Activated T-cell treated with anti-CD3 and anti-CD28 coated beads, Interleukin-2, amount 50 U/mL, for 4 hours (primary cell): ENCODE measurements at regions not wholly inside any gene's neighbourhood (a gene's known extent, or its start where the extent isn't known, plus 50 kb on each side); places are given as distances from the start of the nearest gene placed in this dataset.
"Not testable (repeated sequence)": the region's sequence is repeated elsewhere in the genome, so short reads cannot be mapped to it uniquely, and the experiment has no call there.

Source experiments
- ATAC-seq, 2 donors: fragments of 200-7000 bp; cut with Tn5 transposase; one replicate each; pipeline ENCODE4 v1.10.0; 2021
- DNase-seq: peaks from one replicate; pipeline ENCODE4 v3.0.0-alpha.2; 2020
- H3K27me3 Mint-ChIP-seq: one replicate; pipeline ENCODE4 v1.8.0; 2021; ENCODE audit warnings: low read depth, mixed read lengths
- H3K36me3 Mint-ChIP-seq: one replicate; pipeline ENCODE4 v1.8.0; 2022; ENCODE audit warnings: mixed read lengths; ENCODE audit not compliant: insufficient read depth
- H3K4me1 Mint-ChIP-seq: one replicate; pipeline ENCODE4 v1.8.0; 2021; ENCODE audit warnings: low read depth, mixed read lengths
- H3K4me3 Mint-ChIP-seq: one replicate; pipeline ENCODE4 v1.8.0; 2021; ENCODE audit warnings: mild to moderate bottlenecking, moderate library complexity, mixed read lengths
- H3K9me3 Mint-ChIP-seq: one replicate; pipeline ENCODE4 v1.8.0; 2021; ENCODE audit warnings: mixed read lengths

DNA sequence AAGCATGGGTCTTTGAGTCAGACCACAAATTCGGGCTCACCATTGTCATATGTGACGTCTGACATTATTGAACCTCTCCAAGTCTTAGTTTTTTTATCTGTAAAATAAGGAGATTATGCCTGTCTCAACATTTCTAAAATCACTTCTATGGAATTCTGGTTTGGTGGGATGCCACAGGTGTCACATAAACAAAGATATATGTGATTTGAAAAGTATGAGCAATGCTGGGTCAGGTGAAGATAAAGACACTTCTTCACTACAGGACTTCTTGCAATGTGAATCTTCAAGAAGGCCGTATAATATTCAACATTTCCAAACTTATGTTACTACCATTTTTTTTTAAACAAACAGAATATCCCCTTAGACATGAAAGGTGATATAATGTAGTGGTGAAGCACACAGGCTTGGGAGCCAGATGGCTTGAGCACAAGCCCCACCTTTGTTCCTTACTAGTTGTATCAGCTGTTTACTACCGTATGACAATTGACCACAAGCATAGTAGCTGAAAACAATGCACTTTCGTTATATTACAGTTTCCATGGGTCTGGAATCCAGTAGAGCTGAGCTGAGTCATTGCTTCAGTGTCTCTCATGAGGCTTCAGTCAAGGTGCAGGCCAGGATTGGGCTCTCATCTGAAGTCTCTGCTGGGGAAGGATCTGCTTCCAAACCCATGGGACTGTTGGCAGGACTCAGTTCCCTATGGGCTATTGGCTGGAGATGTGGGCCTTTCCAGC lies 87.7 kb downstream of the UTP18 start:
- Mint-ChIP-seq H3K4me1 (no peaks in the 10 kb centered on the region), H3K27me3 (peaks cover 14% of the 10 kb centered on the region), H3K36me3 (no peaks in the 10 kb centered on the region), H3K4me3 (no peak overlapping the region), H3K9me3 (no peaks in the 10 kb centered on the region)
- DNase-seq (no peak), ATAC-seq (no peak)

DNA sequence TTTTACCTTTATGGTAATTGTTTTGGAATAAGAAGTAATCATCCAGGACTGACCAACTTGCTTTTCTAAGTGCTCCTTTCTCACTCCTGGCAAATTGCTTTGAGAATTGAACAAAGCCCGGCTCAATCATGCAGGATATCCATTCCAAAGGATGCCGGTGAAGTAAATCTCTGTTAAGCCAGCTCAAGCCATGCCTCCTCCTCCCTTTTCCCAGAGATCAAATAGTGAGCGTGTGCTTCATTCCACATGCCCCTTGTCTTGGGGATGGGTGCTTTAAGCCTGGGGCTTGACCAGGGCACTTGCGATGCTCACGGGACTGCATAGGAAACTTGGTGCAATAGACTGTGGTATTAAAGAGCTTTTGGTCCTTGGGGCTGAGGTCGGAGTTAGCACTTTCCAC lies 90.7 kb downstream of the UTP18 start:
- H3K4me3 Mint-ChIP-seq: no peak overlapping the region
- DNase-seq (no peak), ATAC-seq (no peak)
- peaks cover 20% of the 10 kb centered on the region for H3K27me3 Mint-ChIP-seq
- no peaks in the 10 kb centered on the region for H3K36me3 Mint-ChIP-seq
- no peaks in the 10 kb centered on the region for H3K9me3 Mint-ChIP-seq
- no peaks in the 10 kb centered on the region for H3K4me1 Mint-ChIP-seq

DNA sequence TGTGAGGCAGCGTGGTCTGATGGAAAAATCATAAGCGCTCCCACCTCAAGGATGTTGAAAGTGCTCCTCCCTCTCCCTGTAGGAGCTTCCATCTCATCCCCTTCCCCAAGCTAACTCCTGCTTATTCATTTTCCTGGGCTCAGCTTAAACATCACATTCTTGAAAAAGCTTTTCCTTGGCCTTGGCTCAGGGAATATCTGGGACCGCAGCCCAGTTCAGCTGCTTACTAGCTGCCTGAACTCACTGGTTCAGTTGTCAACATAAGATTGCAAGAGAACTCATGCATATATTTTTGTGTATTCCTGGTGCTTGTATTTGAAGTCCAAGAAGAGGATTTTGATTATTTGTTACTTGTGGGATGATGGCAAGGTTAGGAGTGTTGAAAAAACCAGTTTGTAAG lies 91.5 kb downstream of the UTP18 start:
- H3K36me3 Mint-ChIP-seq: no peaks in the 10 kb centered on the region
- peaks cover 22% of the 10 kb centered on the region for H3K27me3 Mint-ChIP-seq
- DNase-seq: no peak
- H3K9me3 Mint-ChIP-seq: no peaks in the 10 kb centered on the region
- no peak for ATAC-seq
- H3K4me3 Mint-ChIP-seq: no peak overlapping the region
- no peaks in the 10 kb centered on the region for H3K4me1 Mint-ChIP-seq

DNA sequence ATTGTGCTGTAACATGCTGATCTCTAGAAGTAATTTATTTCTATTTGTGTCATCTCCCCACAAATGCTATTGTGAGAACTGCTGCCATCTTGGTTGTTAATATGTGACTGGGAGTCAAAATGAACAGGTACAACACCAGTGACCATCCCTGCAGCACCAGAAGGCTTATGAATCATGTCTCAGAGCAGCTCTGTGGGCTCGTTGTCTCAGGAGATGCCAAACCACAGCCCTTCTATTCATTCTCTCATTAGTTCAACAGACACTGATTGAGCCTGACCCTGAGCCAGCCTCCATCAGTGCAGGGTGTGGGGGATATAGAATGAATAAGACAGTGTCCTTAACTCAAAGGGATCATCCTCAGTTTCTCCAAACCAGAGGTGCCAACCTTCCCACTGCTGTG lies 92.5 kb downstream of the UTP18 start:
- H3K27me3 Mint-ChIP-seq: peaks cover 20% of the 10 kb centered on the region
- H3K36me3 Mint-ChIP-seq: no peaks in the 10 kb centered on the region
- DNase-seq (no peak), ATAC-seq (no peak)
- no peak overlapping the region for H3K4me3 Mint-ChIP-seq
- H3K4me1 Mint-ChIP-seq: no peaks in the 10 kb centered on the region
- no peaks in the 10 kb centered on the region for H3K9me3 Mint-ChIP-seq

DNA sequence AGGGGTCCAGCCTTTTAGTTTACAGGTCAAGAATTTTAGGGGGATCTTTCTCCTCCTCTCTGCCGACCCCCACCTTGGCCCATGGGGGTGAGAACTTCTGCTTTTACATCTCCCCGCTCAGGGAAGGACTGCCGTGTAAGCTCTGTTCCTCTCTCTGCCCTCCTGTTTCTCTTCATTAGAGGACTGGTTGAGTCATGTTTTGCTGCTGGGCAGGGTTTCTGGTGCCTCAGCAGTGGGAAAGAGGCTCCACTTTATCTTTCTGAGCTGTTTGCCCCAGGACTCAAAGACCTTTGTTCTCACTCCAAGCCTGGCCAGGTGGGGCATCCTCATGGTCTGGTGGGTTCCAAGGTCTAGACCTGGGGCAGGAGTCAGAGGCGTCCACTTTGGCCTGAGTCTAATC lies 93.0 kb downstream of the UTP18 start:
- Mint-ChIP-seq H3K27me3 (peaks cover 20% of the 10 kb centered on the region), H3K9me3 (no peaks in the 10 kb centered on the region), H3K36me3 (no peaks in the 10 kb centered on the region), H3K4me3 (no peak overlapping the region), H3K4me1 (no peaks in the 10 kb centered on the region)
- no peak for ATAC-seq
- DNase-seq: no peak

DNA sequence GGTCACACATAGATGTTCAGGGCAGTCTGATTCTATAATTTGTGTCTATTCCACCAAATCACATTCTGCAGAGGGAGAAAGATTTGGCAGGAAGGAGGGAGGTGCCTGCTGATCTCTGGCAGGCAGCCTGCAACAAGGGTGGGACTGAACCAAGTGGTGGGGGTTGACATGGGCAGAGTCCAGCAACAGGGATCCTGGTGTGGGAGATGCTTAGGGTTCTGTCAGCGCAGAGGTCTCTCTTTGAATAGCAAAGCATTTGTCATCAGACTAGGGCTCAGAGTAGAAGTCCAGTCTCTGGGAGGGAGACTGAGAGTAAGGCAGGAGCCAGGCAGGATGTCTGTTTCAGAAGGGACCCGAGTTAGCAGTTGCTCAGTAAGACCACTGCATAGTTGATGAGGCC lies 94.6 kb downstream of the UTP18 start:
- no peak for ATAC-seq

DNA sequence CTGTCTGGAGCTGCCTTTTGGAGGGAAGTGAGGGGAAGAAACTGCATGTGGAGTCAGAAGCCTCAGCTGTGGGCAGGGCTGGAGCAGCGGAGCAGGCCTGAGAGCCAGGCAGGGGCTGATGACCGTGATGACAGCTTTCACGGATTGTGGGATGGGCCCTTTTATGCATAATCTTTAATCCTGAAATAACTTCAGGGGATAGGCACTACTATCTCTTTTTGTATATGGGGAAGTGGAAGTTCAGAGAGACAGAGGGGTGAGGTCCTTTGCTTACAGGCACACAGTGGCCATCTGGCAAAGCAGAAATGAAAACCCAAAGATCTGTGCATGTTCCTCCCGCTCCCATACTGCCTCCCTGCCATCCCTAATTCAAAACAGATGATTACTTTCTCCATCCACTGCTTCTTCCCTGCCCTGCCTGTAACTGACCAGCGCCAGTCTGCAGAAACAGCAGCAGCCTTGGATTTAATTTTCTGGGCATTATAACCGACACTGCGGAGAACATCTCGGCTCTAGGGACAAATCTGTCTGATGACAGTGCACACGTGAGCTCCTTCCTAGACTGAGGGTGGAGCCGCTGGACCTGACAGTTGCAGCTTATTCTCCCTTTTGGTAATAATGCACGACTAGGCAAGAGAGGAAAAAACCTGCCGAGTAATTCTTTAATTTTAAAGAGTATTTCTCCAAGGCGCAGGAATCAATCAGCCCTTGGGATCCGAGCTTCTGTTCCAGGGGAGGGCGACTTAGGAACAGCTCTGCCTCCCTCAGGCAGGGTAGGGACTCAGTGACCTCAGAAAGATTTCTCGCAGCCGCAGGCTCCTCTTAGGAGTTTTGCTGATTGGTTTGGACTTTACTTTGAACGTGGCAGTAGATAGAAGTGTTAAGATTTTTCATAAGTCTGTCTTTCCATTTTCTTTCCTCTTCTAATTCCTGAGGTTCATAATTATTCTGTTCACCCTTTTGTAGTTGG lies 95.4 kb downstream of the UTP18 start:
- Mint-ChIP-seq H3K9me3 (no peaks in the 10 kb centered on the region), H3K4me3 (no peak overlapping the region), H3K27me3 (peaks cover 20% of the 10 kb centered on the region), H3K36me3 (no peaks in the 10 kb centered on the region), H3K4me1 (no peaks in the 10 kb centered on the region)
- ATAC-seq (no peak), DNase-seq (no peak)

More for the DNA sequence above, 94.6 kb downstream of the UTP18 start:
- no peak for DNase-seq
- H3K27me3 Mint-ChIP-seq: peaks cover 20% of the 10 kb centered on the region
- no peaks in the 10 kb centered on the region for H3K9me3 Mint-ChIP-seq
- H3K4me1 Mint-ChIP-seq: no peaks in the 10 kb centered on the region
- no peaks in the 10 kb centered on the region for H3K36me3 Mint-ChIP-seq
- no peak overlapping the region for H3K4me3 Mint-ChIP-seq

DNA sequence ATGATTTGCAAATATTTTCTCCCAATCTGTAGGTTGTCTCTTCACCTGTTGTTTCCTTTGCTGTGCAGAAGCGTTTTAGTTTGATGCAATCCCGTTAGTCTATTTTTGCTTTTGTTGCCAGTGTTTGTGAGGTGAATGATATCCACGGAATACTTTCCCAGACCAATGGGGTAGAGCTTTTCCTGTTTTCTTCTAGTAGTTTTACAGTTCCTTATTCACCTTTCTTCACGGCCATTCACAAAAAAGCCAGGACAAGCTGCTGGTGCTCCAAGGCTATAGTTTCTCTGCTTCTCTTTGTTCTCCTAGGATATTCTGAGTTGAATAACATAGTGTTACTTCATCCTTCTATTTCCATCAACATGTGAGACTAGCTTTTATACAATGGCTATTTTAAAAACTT lies 98.7 kb downstream of the UTP18 start:
- H3K4me1 Mint-ChIP-seq: no peaks in the 10 kb centered on the region
- ATAC-seq: no peak
- no peak for DNase-seq
- H3K9me3 Mint-ChIP-seq: no peaks in the 10 kb centered on the region
- no peak overlapping the region for H3K4me3 Mint-ChIP-seq
- H3K27me3 Mint-ChIP-seq: peaks cover 9% of the 10 kb centered on the region
- no peaks in the 10 kb centered on the region for H3K36me3 Mint-ChIP-seq

DNA sequence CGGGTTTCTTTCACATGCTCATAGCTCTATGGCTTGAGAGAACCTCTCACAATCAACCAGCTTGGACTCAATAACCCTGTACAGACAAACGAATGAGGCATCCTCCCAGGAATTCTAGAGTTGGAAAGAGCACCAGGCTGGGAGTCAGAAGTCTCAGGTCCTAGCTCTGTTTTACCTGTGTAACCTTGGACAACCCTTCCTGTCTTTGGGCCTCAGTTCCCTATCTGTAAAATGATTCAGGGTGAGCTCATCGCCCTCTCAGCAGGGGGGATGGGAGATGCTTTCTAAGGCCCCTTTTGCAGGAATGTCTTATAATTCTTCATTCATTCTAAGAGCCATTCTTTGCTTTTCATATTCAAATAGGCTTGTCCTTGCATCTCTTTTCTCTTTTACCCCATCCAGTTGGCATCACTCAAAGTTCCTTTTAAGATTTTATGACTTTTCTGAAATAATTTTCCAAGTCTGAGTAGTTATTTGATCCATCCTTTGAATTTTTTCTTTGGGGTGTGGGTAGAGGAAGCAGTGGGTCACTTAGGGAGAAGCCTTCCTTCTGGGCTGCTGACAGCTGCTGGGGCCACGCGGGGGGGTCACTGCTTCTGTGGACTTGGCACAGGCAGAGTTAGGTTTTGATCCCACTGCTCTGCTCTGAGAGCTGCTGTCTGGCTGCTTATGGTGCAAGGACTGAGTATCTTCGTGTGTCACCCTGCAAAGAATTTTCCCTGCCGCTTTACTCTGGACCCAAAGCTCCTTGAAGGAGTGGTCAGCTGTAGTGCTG lies 102.7 kb downstream of the UTP18 start:
- peaks cover 15% of the 10 kb centered on the region for H3K4me1 Mint-ChIP-seq
- H3K9me3 Mint-ChIP-seq: no peaks in the 10 kb centered on the region
- no peak overlapping the region for H3K4me3 Mint-ChIP-seq
- H3K27me3 Mint-ChIP-seq: peaks cover 2% of the 10 kb centered on the region
- no peak for DNase-seq
- no peak for ATAC-seq
- H3K36me3 Mint-ChIP-seq: no peaks in the 10 kb centered on the region

DNA sequence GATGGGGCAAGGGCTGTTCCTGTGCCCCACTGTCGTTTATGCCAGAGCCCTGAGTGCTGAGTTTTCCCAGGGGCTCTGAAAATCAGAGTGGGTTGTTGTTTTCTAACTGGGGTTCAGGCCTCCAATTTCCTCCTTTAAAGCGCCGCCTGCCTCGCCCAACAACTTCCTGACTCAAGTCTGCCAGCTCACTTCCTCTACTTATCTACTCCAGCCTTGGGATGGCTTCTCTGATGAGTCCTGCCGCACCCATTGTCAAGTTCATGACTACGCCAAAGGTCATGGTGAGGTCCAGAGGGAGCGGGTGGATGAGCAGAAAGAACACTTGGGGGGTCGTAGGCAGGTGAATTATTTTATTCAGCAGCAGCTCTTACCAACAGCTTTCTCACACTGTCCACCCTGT lies 104.7 kb downstream of the UTP18 start:
- no peak overlapping the region for H3K4me3 Mint-ChIP-seq

DNA sequence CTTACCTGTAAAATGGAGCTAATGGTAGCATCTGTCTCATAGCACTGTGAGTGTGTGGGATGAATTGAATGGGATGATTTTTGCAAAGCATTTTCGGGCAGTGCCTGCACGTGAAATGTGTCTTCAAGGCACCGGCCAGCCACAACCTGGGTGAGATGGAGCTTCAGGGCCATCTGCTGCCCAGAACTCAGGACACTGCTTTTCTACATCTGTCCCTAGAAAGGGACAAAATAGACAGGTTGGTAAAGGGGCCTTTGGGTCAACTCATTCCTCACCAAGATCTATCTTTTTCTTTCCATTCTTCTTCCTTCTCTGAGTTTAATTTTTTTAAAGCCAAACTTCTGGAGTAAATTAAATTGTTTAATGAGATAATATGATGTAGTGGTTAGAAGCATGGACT lies 106.5 kb downstream of the UTP18 start:
- ATAC-seq: no peak
- Mint-ChIP-seq H3K36me3 (no peaks in the 10 kb centered on the region), H3K27me3 (peaks cover 2% of the 10 kb centered on the region), H3K4me1 (peaks cover 18% of the 10 kb centered on the region), H3K9me3 (no peaks in the 10 kb centered on the region), H3K4me3 (no peak overlapping the region)
- DNase-seq: no peak

More for the DNA sequence above, 104.7 kb downstream of the UTP18 start:
- Mint-ChIP-seq H3K4me1 (peaks cover 15% of the 10 kb centered on the region), H3K27me3 (peaks cover 2% of the 10 kb centered on the region), H3K9me3 (no peaks in the 10 kb centered on the region), H3K36me3 (no peaks in the 10 kb centered on the region)
- no peak for DNase-seq
- peak in 1 of 2 donors; percentile 34 for ATAC-seq

DNA sequence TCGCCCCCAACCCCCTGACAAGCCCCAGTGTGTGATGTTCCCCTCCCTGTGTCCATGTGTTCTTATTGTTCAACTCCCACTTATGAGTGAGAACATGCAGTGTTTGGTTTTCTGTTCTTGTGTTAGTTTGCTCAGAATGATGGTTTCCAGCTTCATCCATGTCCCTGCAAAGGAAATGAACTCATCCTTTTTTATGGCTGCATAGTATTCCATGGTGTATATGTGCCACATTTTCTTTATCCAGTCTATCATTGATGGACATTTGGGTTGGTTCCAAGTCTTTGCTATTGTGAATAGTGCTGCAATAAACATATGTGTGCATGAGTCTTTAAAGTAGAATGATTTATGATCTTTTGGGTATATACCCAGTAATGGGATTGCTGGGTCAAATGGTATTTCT lies 107.5 kb downstream of the UTP18 start:
- not testable (repeated sequence) for DNase-seq, ATAC-seq, H3K36me3 Mint-ChIP-seq, H3K27me3 Mint-ChIP-seq, H3K4me3 Mint-ChIP-seq, H3K9me3 Mint-ChIP-seq
- peaks cover 24% of the 10 kb centered on the region for H3K4me1 Mint-ChIP-seq

DNA sequence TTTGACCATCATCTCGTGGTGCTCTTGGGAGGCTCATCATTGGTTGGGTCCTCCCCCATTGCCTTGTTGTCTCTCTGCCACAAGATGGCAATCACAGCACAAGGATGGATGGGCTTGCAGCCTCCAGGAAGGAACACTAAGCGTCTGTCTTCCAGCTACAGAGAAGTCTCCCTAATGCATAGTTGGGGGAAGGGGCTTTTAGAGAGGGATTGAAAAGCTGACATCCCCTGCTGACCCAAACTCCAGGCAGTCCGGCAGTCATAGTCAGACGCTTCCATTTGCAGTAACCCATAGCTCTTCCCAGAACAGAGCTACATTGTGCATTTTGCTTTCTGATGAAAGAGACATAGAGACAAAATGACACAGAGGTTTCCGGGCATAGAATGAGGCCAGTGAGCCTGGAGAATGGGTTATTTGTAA lies 111.4 kb downstream of the UTP18 start:
- peak in 1 of 2 donors; percentile 82 for ATAC-seq

DNA sequence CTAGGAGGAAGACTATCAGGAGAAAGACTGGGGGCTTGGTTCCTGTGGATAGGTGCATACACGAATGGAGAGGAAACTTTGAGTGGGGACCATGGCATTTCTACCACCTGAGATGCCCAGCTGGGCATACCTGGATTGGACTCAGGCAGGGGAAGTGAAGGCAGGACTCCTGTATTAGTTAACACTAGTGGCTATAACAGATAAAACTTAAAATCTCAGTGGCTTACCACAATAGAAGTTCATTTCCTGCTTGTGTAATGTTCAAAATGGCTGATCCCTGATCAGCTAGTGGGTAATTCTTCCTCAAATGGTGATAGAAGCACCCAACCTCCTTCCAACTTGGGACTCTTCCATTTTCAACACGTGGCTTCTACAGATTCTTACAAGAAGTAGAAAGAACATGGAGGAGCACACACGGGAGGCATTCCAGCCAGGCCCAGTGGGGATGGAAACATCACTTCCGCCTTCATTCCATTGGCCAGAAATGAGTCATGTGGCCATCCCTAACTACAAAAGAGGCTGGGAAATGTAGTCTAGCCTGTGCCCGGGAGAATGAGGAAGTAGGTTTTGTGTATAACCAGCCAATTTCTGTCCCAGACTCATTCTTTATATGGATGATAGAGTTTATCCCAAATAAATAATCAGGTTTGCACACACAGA lies 112.1 kb downstream of the UTP18 start:
- DNase-seq: no peak
- peaks cover 3% of the 10 kb centered on the region for H3K9me3 Mint-ChIP-seq
- H3K4me1 Mint-ChIP-seq: peaks cover 11% of the 10 kb centered on the region
- ATAC-seq: peak in 1 of 2 donors; percentile 57
- H3K27me3 Mint-ChIP-seq: no peaks in the 10 kb centered on the region
- H3K4me3 Mint-ChIP-seq: no peak overlapping the region
- H3K36me3 Mint-ChIP-seq: no peaks in the 10 kb centered on the region

More for the DNA sequence above, 111.4 kb downstream of the UTP18 start:
- peak; percentile 7 for DNase-seq
- Mint-ChIP-seq H3K4me3 (no peak overlapping the region), H3K9me3 (peaks cover 3% of the 10 kb centered on the region), H3K27me3 (no peaks in the 10 kb centered on the region), H3K36me3 (no peaks in the 10 kb centered on the region), H3K4me1 (peaks cover 11% of the 10 kb centered on the region)
